ENCODE measurements at regions not wholly inside any gene's neighbourhood (a gene's known extent, or its start where the extent isn't known, plus 50 kb on each side); places are given as distances from the start of the nearest gene placed in this dataset.

- TF ChIP-seq CTCF (IDR thresholded peaks at IDR 0.05) = no peak
- WGBS, 2 donors (ENCODE audit: low coverage in 1 of 2) = 84 to 92% methylated on average over 2 to 4 of the region's 5 CpGs
These were observed 50.8 kb upstream of the PCDH8 start for GRCh38 chr13:52899206-52899605.

More at GRCh38 chr13:52899206-52899605, 50.8 kb upstream of the PCDH8 start:
- no peak overlapping the region for H3K27ac ChIP-seq
- no peaks in the 10 kb centered on the region for H3K9me3 ChIP-seq
- peaks cover 5% of the 10 kb centered on the region for H3K27me3 ChIP-seq
- no peaks in the 10 kb centered on the region for H3K4me1 ChIP-seq
- no peaks in the 10 kb centered on the region for H3K36me3 ChIP-seq
- ATAC-seq = no peak
- H3K4me3 ChIP-seq = no peak overlapping the region
